ENCODE measurements at regions not wholly inside any gene's neighbourhood (a gene's known extent, or its start where the extent isn't known, plus 50 kb on each side); places are given as distances from the start of the nearest gene placed in this dataset.

DNA sequence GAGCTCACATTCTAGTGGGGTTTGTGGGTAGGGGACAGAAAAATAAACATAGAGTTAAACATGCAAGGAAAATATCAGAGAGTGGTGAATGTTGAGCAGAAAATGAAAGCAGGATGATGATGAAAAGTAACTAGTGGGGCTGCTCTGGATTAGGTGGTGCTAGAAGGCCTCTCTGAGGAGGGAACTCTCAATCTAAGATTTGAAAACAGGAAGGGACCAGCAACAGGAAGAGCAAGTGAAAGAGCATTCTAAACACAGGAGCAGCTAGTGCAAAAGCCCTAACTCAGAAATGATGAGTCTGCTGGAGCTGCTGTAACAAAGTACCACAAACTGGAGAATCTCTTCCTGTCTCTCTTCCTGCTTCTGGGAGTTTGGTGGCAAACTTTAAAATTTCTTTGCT lies 468.6 kb upstream of the AGTR1 start:
- no peak overlapping the region for H3K14ac ChIP-seq (replicated peaks; ENCODE audit: low read depth, low read length)
- DNase-seq (peak; percentile 5), ATAC-seq (ENCODE audit: low read depth) (peak; percentile 37)
- CTCF ChIA-PET: no interaction called here
- H2BK5ac ChIP-seq (ENCODE audit: low read depth, low read length, poor library complexity, severe bottlenecking): no peak overlapping the region
- no peaks in the 10 kb centered on the region for H3K79me1 ChIP-seq (ENCODE audit: low read depth in 1 of 2, low read length in 2 of 2)
- dilution Hi-C loops (cut with HindIII; ENCODE audit: low sequenced_read_pairs, unreplicated experiment): no loop called here
- no peaks in the 10 kb centered on the region for H3K9me3 ChIP-seq (ENCODE audit: control insufficient read depth, insufficient read depth, low read length)
- intact Hi-C loops (cut with micrococcal nuclease): no loop called here
- H3K36me3 ChIP-seq (ENCODE audit: control insufficient read depth, insufficient read depth, low read length): no peaks in the 10 kb centered on the region
- peak overlapping the region in 1 of 2 experiments; percentile 40; a peak in 1 of 4 replicates for H4K8ac ChIP-seq (ENCODE audit: low read depth in 2 of 2, low read length in 2 of 2)
- in situ Hi-C loops (cut with MboI; ENCODE audit: low sequenced_read_pairs): no loop called here
- no peak overlapping the region for H4K91ac ChIP-seq (ENCODE audit: insufficient read depth, low read depth, low read length)
- TF ChIP-seq RAD21 (IDR thresholded peaks at IDR 0.05; ENCODE audit: low read length) (no peak), MAFK (IDR thresholded peaks at IDR 0.05; ENCODE audit: low read depth, low read length) (no peak), CEBPB (IDR thresholded peaks at IDR 0.05; ENCODE audit: low read depth, low read length) (no peak), MXI1 (IDR thresholded peaks at IDR 0.05; ENCODE audit: borderline replicate concordance, low read depth, low read length) (no peak), FOS (IDR thresholded peaks at IDR 0.05; ENCODE audit: low read depth, low read length) (no peak), BHLHE40 (IDR thresholded peaks at IDR 0.05; ENCODE audit: low read depth, low read length) (no peak), POLR2A (IDR thresholded peaks at IDR 0.05; ENCODE audit: low read depth, low read length) (no peak), SMC3 (IDR thresholded peaks at IDR 0.05; ENCODE audit: low read depth, low read length) (no peak), RCOR1 (IDR thresholded peaks at IDR 0.05; ENCODE audit: insufficient replicate concordance, low read length) (no peak), CHD1 (IDR thresholded peaks at IDR 0.05; ENCODE audit: low read depth, low read length) (no peak)
- TF ChIP-seq, protein P1, sequence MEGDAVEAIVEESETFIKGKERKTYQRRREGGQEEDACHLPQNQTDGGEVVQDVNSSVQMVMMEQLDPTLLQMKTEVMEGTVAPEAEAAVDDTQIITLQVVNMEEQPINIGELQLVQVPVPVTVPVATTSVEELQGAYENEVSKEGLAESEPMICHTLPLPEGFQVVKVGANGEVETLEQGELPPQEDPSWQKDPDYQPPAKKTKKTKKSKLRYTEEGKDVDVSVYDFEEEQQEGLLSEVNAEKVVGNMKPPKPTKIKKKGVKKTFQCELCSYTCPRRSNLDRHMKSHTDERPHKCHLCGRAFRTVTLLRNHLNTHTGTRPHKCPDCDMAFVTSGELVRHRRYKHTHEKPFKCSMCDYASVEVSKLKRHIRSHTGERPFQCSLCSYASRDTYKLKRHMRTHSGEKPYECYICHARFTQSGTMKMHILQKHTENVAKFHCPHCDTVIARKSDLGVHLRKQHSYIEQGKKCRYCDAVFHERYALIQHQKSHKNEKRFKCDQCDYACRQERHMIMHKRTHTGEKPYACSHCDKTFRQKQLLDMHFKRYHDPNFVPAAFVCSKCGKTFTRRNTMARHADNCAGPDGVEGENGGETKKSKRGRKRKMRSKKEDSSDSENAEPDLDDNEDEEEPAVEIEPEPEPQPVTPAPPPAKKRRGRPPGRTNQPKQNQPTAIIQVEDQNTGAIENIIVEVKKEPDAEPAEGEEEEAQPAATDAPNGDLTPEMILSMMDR (conservative IDR thresholded peaks at IDR 0.05; ENCODE audit: low read depth, low read length): no peak
- TF ChIP-seq, protein P2, sequence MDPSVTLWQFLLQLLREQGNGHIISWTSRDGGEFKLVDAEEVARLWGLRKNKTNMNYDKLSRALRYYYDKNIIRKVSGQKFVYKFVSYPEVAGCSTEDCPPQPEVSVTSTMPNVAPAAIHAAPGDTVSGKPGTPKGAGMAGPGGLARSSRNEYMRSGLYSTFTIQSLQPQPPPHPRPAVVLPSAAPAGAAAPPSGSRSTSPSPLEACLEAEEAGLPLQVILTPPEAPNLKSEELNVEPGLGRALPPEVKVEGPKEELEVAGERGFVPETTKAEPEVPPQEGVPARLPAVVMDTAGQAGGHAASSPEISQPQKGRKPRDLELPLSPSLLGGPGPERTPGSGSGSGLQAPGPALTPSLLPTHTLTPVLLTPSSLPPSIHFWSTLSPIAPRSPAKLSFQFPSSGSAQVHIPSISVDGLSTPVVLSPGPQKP (IDR thresholded peaks at IDR 0.05; ENCODE audit: borderline replicate concordance, low read depth, low read length): no peak
- H3K27me3 ChIP-seq (ENCODE audit: control insufficient read depth, insufficient read depth, low read length): no peaks in the 10 kb centered on the region
- no peaks in the 10 kb centered on the region for H4K20me1 ChIP-seq (ENCODE audit: insufficient read depth, low read length)
- H4K5ac ChIP-seq (ENCODE audit: low read depth, low read length): no peak overlapping the region
- POLR2A ChIA-PET (ENCODE audit: unreplicated experiment): no interaction called here
- H2BK15ac ChIP-seq (ENCODE audit: low read depth, low read length): no peak overlapping the region
- no peak overlapping the region for H2BK20ac ChIP-seq (ENCODE audit: low read depth, low read length)
- H3K4me2 ChIP-seq (ENCODE audit: low read depth, low read length): no peak overlapping the region
- no peaks in the 10 kb centered on the region for H3K9me1 ChIP-seq (ENCODE audit: insufficient read depth, low read length)
- H3K9ac ChIP-seq (ENCODE audit: low read depth, low read length): no peak overlapping the region
- no TSS peak for BruUV-seq (replicated peaks)
- H3K56ac ChIP-seq (ENCODE audit: extremely low read depth, insufficient read depth, low read length): no peak overlapping the region
- H2AK9ac ChIP-seq (replicated peaks; ENCODE audit: low read depth, low read length, poor library complexity): no peak overlapping the region
- H3K4me1 ChIP-seq (ENCODE audit: control insufficient read depth, insufficient read depth, low read length): no peaks in the 10 kb centered on the region
- no peak overlapping the region for H3K18ac ChIP-seq (ENCODE audit: low read depth, low read length)
- no peak overlapping the region for H3K27ac ChIP-seq (ENCODE audit: insufficient read depth, low read length)
- H2BK120ac ChIP-seq (ENCODE audit: low read depth, low read length): no peak overlapping the region
- no peak overlapping the region for H3K23ac ChIP-seq (ENCODE audit: low read depth, low read length)
- H2AK5ac ChIP-seq (ENCODE audit: low read depth, low read length): no peak overlapping the region
- peak overlapping the region; percentile 2 for H2AFZ ChIP-seq (replicated peaks; ENCODE audit: low read length, poor library complexity)
- no peak overlapping the region for H3K4ac ChIP-seq (ENCODE audit: low read depth, low read length)
- no peak overlapping the region for H3K4me3 ChIP-seq (ENCODE audit: insufficient read depth, low read depth, low read length)

Data from IMR-90 (cell line).